ENCODE measurements at regions not wholly inside any gene's neighbourhood (a gene's known extent, or its start where the extent isn't known, plus 50 kb on each side); places are given as distances from the start of the nearest gene placed in this dataset.
A peak's percentile ranks its signal among the peaks of the same experiment; 100 is the strongest.
"Not testable (repeated sequence)": the region's sequence is repeated elsewhere in the genome, so short reads cannot be mapped to it uniquely, and the experiment has no call there.

DNA sequence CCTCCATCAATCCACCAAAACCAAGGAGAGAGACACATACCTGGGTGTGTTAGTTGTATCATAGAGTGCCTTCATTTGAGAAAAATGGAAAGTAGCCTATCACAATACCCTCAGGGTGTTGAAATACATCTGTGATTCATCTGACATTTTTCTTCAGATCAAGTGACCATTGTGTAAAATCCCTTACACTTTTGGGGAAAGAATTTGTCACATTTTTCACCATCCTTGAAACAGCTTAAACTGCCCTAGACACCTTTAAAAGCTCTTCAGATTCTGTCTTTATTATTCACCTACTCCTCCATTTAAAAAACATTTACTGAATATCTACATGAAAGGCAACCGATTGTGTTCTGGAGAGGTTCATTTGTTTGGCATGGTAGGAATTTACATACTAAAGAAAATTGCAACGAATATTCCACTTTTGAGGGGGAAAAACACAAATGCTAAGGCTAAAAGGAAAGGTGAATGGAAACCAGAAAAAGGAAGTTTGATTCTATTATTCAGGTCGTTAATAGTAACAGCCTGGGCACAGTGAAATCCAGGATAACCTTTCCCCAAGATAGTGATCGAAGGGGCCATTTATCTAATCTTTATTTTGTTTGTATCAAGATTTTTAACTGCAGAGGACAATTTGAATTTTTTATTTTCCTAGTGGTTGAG lies 70.4 kb upstream of the SAMSN1 start:
- TF ChIP-seq, protein P1, sequence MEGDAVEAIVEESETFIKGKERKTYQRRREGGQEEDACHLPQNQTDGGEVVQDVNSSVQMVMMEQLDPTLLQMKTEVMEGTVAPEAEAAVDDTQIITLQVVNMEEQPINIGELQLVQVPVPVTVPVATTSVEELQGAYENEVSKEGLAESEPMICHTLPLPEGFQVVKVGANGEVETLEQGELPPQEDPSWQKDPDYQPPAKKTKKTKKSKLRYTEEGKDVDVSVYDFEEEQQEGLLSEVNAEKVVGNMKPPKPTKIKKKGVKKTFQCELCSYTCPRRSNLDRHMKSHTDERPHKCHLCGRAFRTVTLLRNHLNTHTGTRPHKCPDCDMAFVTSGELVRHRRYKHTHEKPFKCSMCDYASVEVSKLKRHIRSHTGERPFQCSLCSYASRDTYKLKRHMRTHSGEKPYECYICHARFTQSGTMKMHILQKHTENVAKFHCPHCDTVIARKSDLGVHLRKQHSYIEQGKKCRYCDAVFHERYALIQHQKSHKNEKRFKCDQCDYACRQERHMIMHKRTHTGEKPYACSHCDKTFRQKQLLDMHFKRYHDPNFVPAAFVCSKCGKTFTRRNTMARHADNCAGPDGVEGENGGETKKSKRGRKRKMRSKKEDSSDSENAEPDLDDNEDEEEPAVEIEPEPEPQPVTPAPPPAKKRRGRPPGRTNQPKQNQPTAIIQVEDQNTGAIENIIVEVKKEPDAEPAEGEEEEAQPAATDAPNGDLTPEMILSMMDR (IDR thresholded peaks at IDR 0.05; ENCODE audit: low read depth, low read length): no peak
- no peak for TF ChIP-seq EZH2phosphoT487 (IDR thresholded peaks at IDR 0.05; ENCODE audit: low read depth)
- Histone ChIP-seq H3K79me2 (ENCODE audit: low read length) (no peaks in the 10 kb centered on the region), H3K9ac (ENCODE audit: low read length) (no peak overlapping the region), H3K4me1 (ENCODE audit: low read length) (peaks cover 47% of the 10 kb centered on the region), H4K20me1 (ENCODE audit: insufficient read depth, low read length) (no peaks in the 10 kb centered on the region), H3K36me3 (replicated peaks; ENCODE audit: low read depth, low read length) (peaks cover 12% of the 10 kb centered on the region), H2AFZ (ENCODE audit: low read depth, low read length) (no peak overlapping the region; the same call in 1 of the 2 replicates), H3K27me3 (ENCODE audit: low read depth, low read length) (no peaks in the 10 kb centered on the region), H3K9me3 (ENCODE audit: insufficient read depth, low read length) (peaks cover 3% of the 10 kb centered on the region; the same call in 1 of the 2 replicates), H3K4me2 (ENCODE audit: low read length) (peak overlapping the region; percentile 34), H3K4me3 (ENCODE audit: low read length) (no peak overlapping the region), H3K27ac (ENCODE audit: low read length) (0 out of 2 replicates have a peak overlapping the region, but pooled peaks have one; percentile 6)

DNA sequence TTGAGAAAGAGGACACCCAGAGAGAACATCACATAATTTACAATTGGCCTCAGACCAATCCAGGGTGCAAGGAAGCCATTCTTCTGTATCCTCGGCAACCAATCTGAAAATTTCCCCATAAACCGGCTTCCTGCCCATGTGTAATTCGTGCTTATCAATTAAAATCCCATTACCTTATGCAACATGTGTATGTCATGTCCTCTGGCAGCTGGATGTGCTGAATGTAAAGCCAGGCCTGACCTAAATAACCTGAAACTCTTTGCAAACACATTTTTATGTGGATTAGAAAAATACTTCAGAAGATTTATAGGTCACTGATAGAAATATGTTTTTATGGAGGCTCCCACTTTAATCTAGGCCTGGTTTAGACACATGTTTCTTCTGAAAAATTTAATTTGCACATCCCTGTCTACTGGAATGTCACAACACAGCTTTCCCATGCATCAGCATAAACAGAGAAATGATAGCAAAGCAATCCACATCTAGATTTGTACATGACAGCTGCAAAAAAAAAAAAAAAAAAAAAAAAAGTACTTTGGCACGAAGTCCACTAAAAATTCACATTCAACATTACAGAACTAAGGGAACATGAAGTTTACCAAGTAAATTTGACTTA lies 69.4 kb upstream of the SAMSN1 start:
- Histone ChIP-seq H3K9ac (ENCODE audit: low read length) (no peak overlapping the region), H3K79me2 (ENCODE audit: low read length) (no peaks in the 10 kb centered on the region), H4K20me1 (ENCODE audit: insufficient read depth, low read length) (no peaks in the 10 kb centered on the region), H3K9me3 (ENCODE audit: insufficient read depth, low read length) (peaks cover 3% of the 10 kb centered on the region), H3K36me3 (replicated peaks; ENCODE audit: low read depth, low read length) (peaks cover 12% of the 10 kb centered on the region), H3K4me1 (ENCODE audit: low read length) (peaks cover 56% of the 10 kb centered on the region), H3K27me3 (ENCODE audit: low read depth, low read length) (no peaks in the 10 kb centered on the region), H2AFZ (ENCODE audit: low read depth, low read length) (no peak overlapping the region), H3K4me2 (ENCODE audit: low read length) (no peak overlapping the region), H3K4me3 (ENCODE audit: low read length) (no peak overlapping the region), H3K27ac (ENCODE audit: low read length) (no peak overlapping the region)
- TF ChIP-seq, protein P1 (IDR thresholded peaks at IDR 0.05; ENCODE audit: low read depth, low read length): no peak
- no peak for TF ChIP-seq EZH2phosphoT487 (IDR thresholded peaks at IDR 0.05; ENCODE audit: low read depth)

DNA sequence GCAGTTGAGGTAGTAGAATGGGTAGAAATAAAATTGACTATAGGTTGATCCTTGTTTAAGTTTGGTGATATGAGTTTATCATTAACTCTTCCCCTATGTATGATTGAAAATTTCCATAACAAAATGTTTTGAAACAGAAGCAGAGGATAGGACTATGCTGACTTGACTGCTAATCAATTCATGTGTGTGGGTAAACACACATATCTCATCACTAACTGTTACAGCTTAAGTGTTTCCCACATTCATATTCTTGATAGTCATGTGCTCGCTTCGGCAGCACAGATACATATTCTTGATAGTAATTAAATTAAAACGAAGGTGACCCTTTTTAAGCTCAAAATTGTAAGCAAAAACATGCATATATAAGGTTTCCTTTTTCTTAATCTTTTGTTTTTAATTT lies 68.2 kb upstream of the SAMSN1 start:
- Histone ChIP-seq H3K9me3 (ENCODE audit: insufficient read depth, low read length) (no peaks in the 10 kb centered on the region; the same call in none of the 2 replicates), H2AFZ (ENCODE audit: low read depth, low read length) (no peak overlapping the region), H3K36me3 (replicated peaks; ENCODE audit: low read depth, low read length) (peaks cover 6% of the 10 kb centered on the region), H3K4me1 (ENCODE audit: low read length) (peaks cover 51% of the 10 kb centered on the region), H4K20me1 (ENCODE audit: insufficient read depth, low read length) (no peaks in the 10 kb centered on the region), H3K4me2 (ENCODE audit: low read length) (no peak overlapping the region), H3K9ac (ENCODE audit: low read length) (no peak overlapping the region), H3K4me3 (ENCODE audit: low read length) (no peak overlapping the region), H3K27me3 (ENCODE audit: low read depth, low read length) (no peaks in the 10 kb centered on the region), H3K79me2 (ENCODE audit: low read length) (no peaks in the 10 kb centered on the region), H3K27ac (ENCODE audit: low read length) (no peak overlapping the region)
- TF ChIP-seq, protein P1 (IDR thresholded peaks at IDR 0.05; ENCODE audit: low read depth, low read length): no peak
- TF ChIP-seq EZH2phosphoT487 (IDR thresholded peaks at IDR 0.05; ENCODE audit: low read depth): no peak

DNA sequence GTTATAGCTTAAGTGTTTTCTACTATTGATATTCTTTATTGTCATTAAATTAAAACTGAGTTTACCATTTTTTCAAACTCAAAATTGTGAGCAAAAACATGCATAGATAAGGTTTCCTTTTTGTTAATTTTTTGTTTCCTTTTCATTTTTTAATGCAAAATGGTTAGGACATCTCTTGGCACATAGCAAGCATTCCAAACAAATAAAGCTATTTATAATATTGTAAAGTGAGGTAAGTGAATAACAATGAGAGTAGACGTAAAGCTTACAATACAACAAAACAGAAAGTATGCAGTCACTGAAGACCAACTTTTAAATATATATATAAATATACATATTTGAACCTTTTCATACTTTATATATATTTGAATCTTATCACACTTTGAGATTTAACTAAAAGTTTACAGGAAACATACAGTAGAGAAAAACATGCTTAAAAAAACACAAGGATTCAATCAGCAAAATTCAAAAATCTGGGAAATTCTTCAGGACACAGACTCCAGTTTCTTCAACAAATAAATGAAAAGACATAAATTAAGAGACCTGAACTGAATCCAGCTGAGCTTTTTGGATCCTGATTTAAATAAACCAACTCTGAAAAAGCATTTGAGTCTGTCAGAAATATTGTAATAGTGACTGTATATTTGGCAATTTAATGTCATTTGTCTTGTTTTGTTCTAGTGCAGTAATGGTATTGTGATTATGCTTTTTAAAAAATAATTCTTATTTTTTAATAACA lies 67.5 kb upstream of the SAMSN1 start:
- no peaks in the 10 kb centered on the region; the same call in 1 of the 2 replicates for H3K9me3 ChIP-seq (ENCODE audit: insufficient read depth, low read length)
- no peaks in the 10 kb centered on the region for H3K79me2 ChIP-seq (ENCODE audit: low read length)
- H3K27ac ChIP-seq (ENCODE audit: low read length): no peak overlapping the region
- no peak overlapping the region for H3K4me3 ChIP-seq (ENCODE audit: low read length)
- no peaks in the 10 kb centered on the region for H3K27me3 ChIP-seq (ENCODE audit: low read depth, low read length)
- no peak overlapping the region for H3K4me2 ChIP-seq (ENCODE audit: low read length)
- no peaks in the 10 kb centered on the region for H4K20me1 ChIP-seq (ENCODE audit: insufficient read depth, low read length)
- peaks cover under 1% of the 10 kb centered on the region for H3K36me3 ChIP-seq (replicated peaks; ENCODE audit: low read depth, low read length)
- H3K9ac ChIP-seq (ENCODE audit: low read length): no peak overlapping the region
- no peak for TF ChIP-seq EZH2phosphoT487 (IDR thresholded peaks at IDR 0.05; ENCODE audit: low read depth)
- TF ChIP-seq, protein P1 (IDR thresholded peaks at IDR 0.05; ENCODE audit: low read depth, low read length): no peak
- peaks cover 46% of the 10 kb centered on the region for H3K4me1 ChIP-seq (ENCODE audit: low read length)
- no peak overlapping the region for H2AFZ ChIP-seq (ENCODE audit: low read depth, low read length)

- not testable (repeated sequence) for H3K36me3 ChIP-seq (replicated peaks; ENCODE audit: low read depth, low read length); H3K27ac ChIP-seq (ENCODE audit: low read length); H3K9ac ChIP-seq (ENCODE audit: low read length); H3K4me3 ChIP-seq (ENCODE audit: low read length); H2AFZ ChIP-seq (ENCODE audit: low read depth, low read length); H3K79me2 ChIP-seq (ENCODE audit: low read length); H4K20me1 ChIP-seq (ENCODE audit: insufficient read depth, low read length); H3K27me3 ChIP-seq (ENCODE audit: low read depth, low read length); H3K9me3 ChIP-seq (ENCODE audit: insufficient read depth, low read length)
- Histone ChIP-seq H3K4me1 (ENCODE audit: low read length) (peaks cover 21% of the 10 kb centered on the region), H3K4me2 (ENCODE audit: low read length) (peak overlapping the region; percentile 28; the same call in 1 of the 2 replicates)
These were observed 64.0 kb upstream of the SAMSN1 start for GRCh38 chr21:14610119-14610518.

All from OCI-LY3 (cell line).